Thyroid gland (tissue), 4 donors: ENCODE measurements at regions not wholly inside any gene's neighbourhood (a gene's known extent, or its start where the extent isn't known, plus 50 kb on each side); places are given as distances from the start of the nearest gene placed in this dataset.

Source experiments
- DNase-seq, 2 donors: peaks; one replicate each; pipeline ENCODE4 v3.0.0-alpha.2; 2019
- H3K27ac ChIP-seq, 3 donors: fragments of 200-600 bp; sonication (generic); 1 replicate in 2 of 3; 2 replicates in 1 of 3; pipeline ENCODE4 v1.5.1; 2016 to 2019; ENCODE audit warnings: mild to moderate bottlenecking in 1 of 3, moderate library complexity in 1 of 3
- H3K27me3 ChIP-seq: fragments of 200-600 bp; sonication (generic); one replicate; pipeline ENCODE4 v1.5.1; 2019
- H3K36me3 ChIP-seq, 2 donors: fragments of 200-600 bp; sonication (generic); one replicate each; pipeline ENCODE4 v1.5.1; 2016 to 2019
- H3K4me1 ChIP-seq, 2 donors: fragments of 200-600 bp; sonication (generic); one replicate each; pipeline ENCODE4 v1.5.1; 2017 to 2019
- H3K4me3 ChIP-seq, 3 donors: fragments of 200-600 bp; sonication (generic); replicated peaks in 1 of 3; 1 replicate in 2 of 3; 2 replicates in 1 of 3; pipeline ENCODE4 v1.5.1; 2016; ENCODE audit warnings: mild to moderate bottlenecking in 1 of 3
- H3K9me3 ChIP-seq: fragments of 200-600 bp; sonication (generic); one replicate; pipeline ENCODE4 v1.5.1; 2017
- CTCF ChIP-seq, 6 experiments: fragments of 200-600 bp in 3 of 6; fragments of 450-650 bp in 3 of 6; sonication (generic) in 3 of 6; IDR thresholded peaks; one replicate each; pipeline ENCODE4 v1.5.1; 2016 to 2019; ENCODE audit warnings: antibody characterized with exemption in 6 of 6, mild to moderate bottlenecking in 2 of 6, inconsistent platforms in 1 of 6, moderate library complexity in 1 of 6
- POLR2A ChIP-seq, 2 donors: fragments of 450-650 bp; IDR thresholded peaks; one replicate each; pipeline ENCODE4 v1.6.1; 2017; ENCODE audit warnings: antibody characterized with exemption in 2 of 2, mild to moderate bottlenecking in 2 of 2, moderate library complexity in 1 of 2
- WGBS, 2 donors: methylation state at CpG; one replicate each; pipeline ENCODE4 v1.1.5; 2017; 5-methylcytosine and 5-hydroxymethylcytosine counted together
- intact Hi-C: fragments of 100-400 bp; cut with DNase I; formaldehyde crosslinking; loops from one replicate; pipeline ENCODE4 v1.15.1; 2023

GRCh38 chr18:77666613-77667012 is 417.0 kb downstream of the GALR1 start:
- WGBS, 2 donors = 60 to 76% methylated on average over 3 of the region's 3 CpGs
- intact Hi-C loops = no loop called here

GRCh38 chr18:77668219-77668618 is 418.6 kb downstream of the GALR1 start:
- no peaks in the 10 kb centered on the region for H3K27me3 ChIP-seq
- H3K27ac ChIP-seq = no peak overlapping the region
- H3K9me3 ChIP-seq = no peaks in the 10 kb centered on the region
- no peak overlapping the region for H3K4me3 ChIP-seq
- TF ChIP-seq CTCF (IDR thresholded peaks at IDR 0.05) (no peak), POLR2A (IDR thresholded peaks at IDR 0.05) (no peak)
- DNase-seq = no peak
- no peaks in the 10 kb centered on the region for H3K4me1 ChIP-seq
- intact Hi-C loops = no loop called here
- 85 to 87% methylated on average over 18 to 21 of the region's 26 CpGs for WGBS, 2 donors
- no peaks in the 10 kb centered on the region for H3K36me3 ChIP-seq

More at GRCh38 chr18:77666613-77667012, 417.0 kb downstream of the GALR1 start:
- Histone ChIP-seq H3K27me3 (no peaks in the 10 kb centered on the region), H3K27ac (no peak overlapping the region), H3K4me3 (no peak overlapping the region), H3K9me3 (no peaks in the 10 kb centered on the region), H3K4me1 (no peaks in the 10 kb centered on the region), H3K36me3 (no peaks in the 10 kb centered on the region)
- TF ChIP-seq POLR2A (IDR thresholded peaks at IDR 0.05) (no peak), CTCF (IDR thresholded peaks at IDR 0.05) (no peak)
- no peak for DNase-seq

DNA sequence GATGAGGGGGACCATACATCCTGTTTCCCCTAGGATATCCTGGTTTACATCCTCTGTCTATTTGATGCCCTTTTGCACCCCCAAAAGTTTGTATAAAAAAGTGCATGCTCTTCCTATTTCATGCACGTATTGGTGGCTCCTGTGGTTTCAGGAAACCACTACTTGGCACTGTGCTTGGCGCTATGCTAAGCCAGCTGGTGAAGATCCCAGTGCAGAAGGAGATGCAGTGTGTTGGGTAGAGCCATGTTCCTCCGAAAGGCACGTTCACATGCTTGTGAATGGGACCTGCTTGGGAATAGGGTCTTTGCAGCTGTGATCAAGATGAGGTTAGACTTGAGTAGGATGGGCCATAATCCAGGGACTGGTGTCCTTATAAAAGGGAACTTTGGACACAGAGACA is 419.7 kb downstream of the GALR1 start:
- Histone ChIP-seq H3K4me3 (no peak overlapping the region), H3K9me3 (no peaks in the 10 kb centered on the region), H3K4me1 (no peaks in the 10 kb centered on the region), H3K27ac (no peak overlapping the region), H3K36me3 (no peaks in the 10 kb centered on the region), H3K27me3 (no peaks in the 10 kb centered on the region)
- WGBS, 2 donors = 75 to 76% methylated on average over 4 of the region's 4 CpGs
- intact Hi-C loops = no loop called here
- DNase-seq = no peak
- TF ChIP-seq POLR2A (IDR thresholded peaks at IDR 0.05) (no peak), CTCF (IDR thresholded peaks at IDR 0.05) (no peak)

- H3K4me1 ChIP-seq = no peaks in the 10 kb centered on the region
- DNase-seq = no peak
- no peaks in the 10 kb centered on the region for H3K27me3 ChIP-seq
- intact Hi-C loops = no loop called here
- H3K36me3 ChIP-seq = no peaks in the 10 kb centered on the region
- H3K27ac ChIP-seq = no peak overlapping the region
- no peaks in the 10 kb centered on the region for H3K9me3 ChIP-seq
- WGBS, 2 donors = 23% methylated on average over 23 of the region's 23 CpGs
- no peak for TF ChIP-seq POLR2A (IDR thresholded peaks at IDR 0.05)
- no peak for TF ChIP-seq CTCF (IDR thresholded peaks at IDR 0.05)
- no peak overlapping the region for H3K4me3 ChIP-seq
Measured at GRCh38 chr18:77671456-77672167, 422.0 kb downstream of the GALR1 start.

DNA sequence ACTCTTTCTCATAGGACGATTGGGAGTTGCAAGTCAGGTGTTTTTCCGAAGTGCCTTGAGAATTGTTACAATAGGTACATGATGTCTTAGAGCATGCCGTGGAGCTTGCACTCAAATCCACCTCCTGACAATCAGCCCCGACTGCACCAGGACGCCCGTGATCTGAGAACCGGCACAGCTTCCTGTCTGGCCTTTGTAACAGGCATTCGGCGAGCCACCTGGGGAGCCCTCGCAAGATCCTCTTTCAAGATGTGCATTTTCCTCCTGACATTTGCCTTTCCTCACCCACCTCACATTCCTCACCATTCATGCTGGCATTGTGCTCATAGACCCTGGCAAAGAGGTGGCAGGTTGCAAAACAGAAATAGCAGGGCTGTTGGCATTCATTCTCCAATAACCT is 427.3 kb downstream of the GALR1 start:
- TF ChIP-seq POLR2A (IDR thresholded peaks at IDR 0.05) (no peak), CTCF (IDR thresholded peaks at IDR 0.05) (no peak)
- 16 to 18% methylated on average over 10 of the region's 10 CpGs for WGBS, 2 donors
- Histone ChIP-seq H3K27ac (no peak overlapping the region), H3K27me3 (no peaks in the 10 kb centered on the region), H3K36me3 (no peaks in the 10 kb centered on the region), H3K9me3 (no peaks in the 10 kb centered on the region), H3K4me1 (no peaks in the 10 kb centered on the region), H3K4me3 (no peak overlapping the region)
- no peak for DNase-seq
- intact Hi-C loops = no loop called here
